ENCODE measurements at regions not wholly inside any gene's neighbourhood (a gene's known extent, or its start where the extent isn't known, plus 50 kb on each side); places are given as distances from the start of the nearest gene placed in this dataset.

- ATAC-seq (replicated peaks): peak; percentile 41 to 62
- no peak overlapping the region for H3K4me3 Mint-ChIP-seq
- H3K9me3 Mint-ChIP-seq: peaks cover 0 to 2% of the 10 kb centered on the region in 2 donors
- no peak for DNase-seq
- H3K27ac Mint-ChIP-seq: no peak overlapping the region
- H3K36me3 Mint-ChIP-seq: no peaks in the 10 kb centered on the region
- H3K4me1 Mint-ChIP-seq: peaks cover 5 to 32% of the 10 kb centered on the region in 2 donors
- H3K27me3 Mint-ChIP-seq: peaks cover 4 to 5% of the 10 kb centered on the region in 2 donors
These were observed 81.6 kb upstream of the HHIP start for GRCh38 chr4:144564358-144564757.

- ATAC-seq (replicated peaks): peak; percentile 84 to 85
- peaks cover 5 to 36% of the 10 kb centered on the region in 2 donors for H3K4me1 Mint-ChIP-seq
- H3K9me3 Mint-ChIP-seq: peaks cover 0 to 2% of the 10 kb centered on the region in 2 donors
These were observed 80.3 kb upstream of the HHIP start for GRCh38 chr4:144565527-144566195.

GRCh38 chr4:144572660-144573059 lies 73.3 kb upstream of the HHIP start:
- H3K4me1 Mint-ChIP-seq: peaks cover 7 to 30% of the 10 kb centered on the region in 2 donors
- no peak overlapping the region for H3K27ac Mint-ChIP-seq
- H3K27me3 Mint-ChIP-seq: no peaks in the 10 kb centered on the region
- H3K36me3 Mint-ChIP-seq: no peaks in the 10 kb centered on the region
- H3K4me3 Mint-ChIP-seq: no peak overlapping the region
- ATAC-seq (replicated peaks) (no peak), DNase-seq (no peak)
- H3K9me3 Mint-ChIP-seq: peaks cover 0 to under 1% of the 10 kb centered on the region in 2 donors

More at GRCh38 chr4:144565527-144566195, 80.3 kb upstream of the HHIP start:
- no peak for DNase-seq
- H3K27ac Mint-ChIP-seq: no peak overlapping the region
- H3K27me3 Mint-ChIP-seq: peaks cover 4 to 5% of the 10 kb centered on the region in 2 donors
- H3K4me3 Mint-ChIP-seq: no peak overlapping the region
- H3K36me3 Mint-ChIP-seq: no peaks in the 10 kb centered on the region

GRCh38 chr4:144574000-144574399 lies 72.0 kb upstream of the HHIP start:
- H3K4me3 Mint-ChIP-seq: no peak overlapping the region

GRCh38 chr4:144574509-144574908 lies 71.4 kb upstream of the HHIP start:
- Mint-ChIP-seq H3K27ac (no peak overlapping the region), H3K36me3 (no peaks in the 10 kb centered on the region), H3K9me3 (no peaks in the 10 kb centered on the region), H3K27me3 (no peaks in the 10 kb centered on the region), H3K4me1 (peaks cover 7 to 30% of the 10 kb centered on the region in 2 donors), H3K4me3 (no peak overlapping the region)
- ATAC-seq (replicated peaks) (peak; percentile 21 to 27), DNase-seq (no peak)

More at GRCh38 chr4:144574000-144574399, 72.0 kb upstream of the HHIP start:
- ATAC-seq (replicated peaks) (peak; percentile 95), DNase-seq (no peak)
- H3K36me3 Mint-ChIP-seq: no peaks in the 10 kb centered on the region
- peak overlapping the region; percentile 62 for H3K27ac Mint-ChIP-seq
- peaks cover 7 to 30% of the 10 kb centered on the region in 2 donors for H3K4me1 Mint-ChIP-seq
- no peaks in the 10 kb centered on the region for H3K27me3 Mint-ChIP-seq
- no peaks in the 10 kb centered on the region for H3K9me3 Mint-ChIP-seq

- peak; percentile 71 to 81 for ATAC-seq (replicated peaks)
- DNase-seq: peak; percentile 24
- Mint-ChIP-seq H3K9me3 (no peaks in the 10 kb centered on the region), H3K27ac (no peak overlapping the region), H3K4me1 (peaks cover 7 to 26% of the 10 kb centered on the region in 2 donors), H3K4me3 (no peak overlapping the region), H3K27me3 (no peaks in the 10 kb centered on the region), H3K36me3 (no peaks in the 10 kb centered on the region)
These were observed 70.8 kb upstream of the HHIP start for GRCh38 chr4:144575181-144575580.

GRCh38 chr4:144578681-144579080 lies 67.3 kb upstream of the HHIP start:
- H3K9me3 Mint-ChIP-seq: peaks cover 0 to 1% of the 10 kb centered on the region in 2 donors
- no peak overlapping the region for H3K4me3 Mint-ChIP-seq

GRCh38 chr4:144579411-144580030 lies 66.4 kb upstream of the HHIP start:
- Mint-ChIP-seq H3K36me3 (no peaks in the 10 kb centered on the region), H3K27me3 (no peaks in the 10 kb centered on the region), H3K4me1 (peaks cover 2 to 10% of the 10 kb centered on the region in 2 donors), H3K4me3 (no peak overlapping the region), H3K9me3 (peaks cover 0 to 1% of the 10 kb centered on the region in 2 donors), H3K27ac (no peak overlapping the region)
- DNase-seq (no peak), ATAC-seq (replicated peaks) (no peak)

More at GRCh38 chr4:144578681-144579080, 67.3 kb upstream of the HHIP start:
- H3K36me3 Mint-ChIP-seq: no peaks in the 10 kb centered on the region
- ATAC-seq (replicated peaks) (no peak), DNase-seq (no peak)
- no peak overlapping the region for H3K27ac Mint-ChIP-seq
- peaks cover 7 to 17% of the 10 kb centered on the region in 2 donors for H3K4me1 Mint-ChIP-seq
- no peaks in the 10 kb centered on the region for H3K27me3 Mint-ChIP-seq

- no peaks in the 10 kb centered on the region for H3K36me3 Mint-ChIP-seq
- DNase-seq (no peak), ATAC-seq (replicated peaks) (no peak)
- H3K9me3 Mint-ChIP-seq: peaks cover 0 to 1% of the 10 kb centered on the region in 2 donors
- H3K27me3 Mint-ChIP-seq: no peaks in the 10 kb centered on the region
- no peak overlapping the region for H3K4me3 Mint-ChIP-seq
- H3K27ac Mint-ChIP-seq: no peak overlapping the region
- H3K4me1 Mint-ChIP-seq: peaks cover 0 to 1% of the 10 kb centered on the region in 2 donors
These were observed 65.5 kb upstream of the HHIP start for GRCh38 chr4:144580430-144580829.

GRCh38 chr4:144582105-144582850 lies 63.7 kb upstream of the HHIP start:
- Mint-ChIP-seq H3K4me3 (no peak overlapping the region), H3K27ac (no peak overlapping the region), H3K9me3 (peaks cover under 1 to 4% of the 10 kb centered on the region in 2 donors), H3K27me3 (no peaks in the 10 kb centered on the region), H3K36me3 (peaks cover 0 to under 1% of the 10 kb centered on the region in 2 donors), H3K4me1 (no peaks in the 10 kb centered on the region)
- DNase-seq (no peak), ATAC-seq (replicated peaks) (no peak)

- Mint-ChIP-seq H3K27ac (no peak overlapping the region), H3K27me3 (no peaks in the 10 kb centered on the region), H3K36me3 (peaks cover 4 to 5% of the 10 kb centered on the region in 2 donors), H3K4me1 (no peaks in the 10 kb centered on the region), H3K9me3 (peaks cover 6 to 9% of the 10 kb centered on the region in 2 donors), H3K4me3 (no peak overlapping the region)
- ATAC-seq (replicated peaks) (no peak), DNase-seq (no peak)
These were observed 63.0 kb upstream of the HHIP start for GRCh38 chr4:144582975-144583374.

- DNase-seq (no peak), ATAC-seq (replicated peaks) (no peak)
- Mint-ChIP-seq H3K27ac (no peak overlapping the region), H3K9me3 (peaks cover 9% of the 10 kb centered on the region in 2 donors), H3K4me1 (no peaks in the 10 kb centered on the region), H3K4me3 (no peak overlapping the region), H3K36me3 (peaks cover 4 to 5% of the 10 kb centered on the region in 2 donors), H3K27me3 (no peaks in the 10 kb centered on the region)
These were observed 62.3 kb upstream of the HHIP start for GRCh38 chr4:144583658-144584057.

- ATAC-seq (replicated peaks) (no peak), DNase-seq (no peak)
- peaks cover 4 to 5% of the 10 kb centered on the region in 2 donors for H3K36me3 Mint-ChIP-seq
- H3K27me3 Mint-ChIP-seq: no peaks in the 10 kb centered on the region
- H3K4me1 Mint-ChIP-seq: no peaks in the 10 kb centered on the region
- H3K27ac Mint-ChIP-seq: no peak overlapping the region
- peaks cover 9% of the 10 kb centered on the region in 2 donors for H3K9me3 Mint-ChIP-seq
- H3K4me3 Mint-ChIP-seq: no peak overlapping the region
These were observed 61.5 kb upstream of the HHIP start for GRCh38 chr4:144584428-144584827.

- H3K4me1 Mint-ChIP-seq: peaks cover 3 to 10% of the 10 kb centered on the region in 2 donors
- ATAC-seq (replicated peaks): peak in 1 of 2 donors; percentile 36
- H3K27me3 Mint-ChIP-seq: no peaks in the 10 kb centered on the region
- peaks cover 8 to 9% of the 10 kb centered on the region in 2 donors for H3K9me3 Mint-ChIP-seq
- no peak overlapping the region for H3K27ac Mint-ChIP-seq
- peaks cover 4 to 5% of the 10 kb centered on the region in 2 donors for H3K36me3 Mint-ChIP-seq
- DNase-seq: no peak
- no peak overlapping the region for H3K4me3 Mint-ChIP-seq
These were observed 56.4 kb upstream of the HHIP start for GRCh38 chr4:144589512-144589911.
